A549 (cell line): ENCODE measurements at regions not wholly inside any gene's neighbourhood (a gene's known extent, or its start where the extent isn't known, plus 50 kb on each side); places are given as distances from the start of the nearest gene placed in this dataset.

Experiments
- BHLHE40 ChIP-seq: IDR thresholded peaks from 2 replicates; pipeline ENCODE4 v1.6.1; 2012; ENCODE audit warnings: low read depth, low read length, inconsistent platforms
- MAFK ChIP-seq: fragments of 450-650 bp; IDR thresholded peaks from 2 replicates; pipeline ENCODE4 v1.6.1; 2014; ENCODE audit not compliant: partially characterized antibody
- TF ChIP-seq, protein P1 (sequence below): IDR thresholded peaks from 2 replicates; pipeline ENCODE4 v1.6.1; 2012
- TF ChIP-seq, protein P2 (sequence below): fragments of >200 bp; sonication (Bioruptor Twin); formaldehyde crosslinking; IDR thresholded peaks from 3 replicates; pipeline ENCODE4 v1.5.1; 2016
- TF ChIP-seq, protein P3 (sequence below): fragments of 450-650 bp; IDR thresholded peaks from 2 replicates; pipeline ENCODE4 v1.6.1; 2014; ENCODE audit warnings: antibody characterized with exemption

DNA sequence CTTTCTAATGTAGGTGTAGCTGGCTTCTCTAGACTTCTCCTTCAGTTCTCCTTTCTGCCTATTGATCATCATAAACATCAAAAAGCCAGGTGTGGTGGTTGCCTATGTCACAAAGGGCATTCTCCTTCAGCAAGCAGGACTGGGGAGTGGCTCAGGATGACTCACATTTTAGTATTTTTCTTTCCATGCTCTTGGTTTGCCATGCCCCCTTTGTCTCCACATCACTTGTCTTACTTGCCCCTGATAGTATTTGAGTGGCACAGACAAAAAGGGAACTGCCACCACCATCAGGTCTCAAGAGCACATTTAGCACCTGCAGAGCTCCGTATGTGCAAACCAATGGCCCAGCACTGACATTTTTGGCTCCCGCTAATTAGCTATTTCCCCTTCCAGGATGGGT is 698.8 kb downstream of the DHX35 start:
- TF ChIP-seq BHLHE40 = no peak
- TF ChIP-seq, protein P1, sequence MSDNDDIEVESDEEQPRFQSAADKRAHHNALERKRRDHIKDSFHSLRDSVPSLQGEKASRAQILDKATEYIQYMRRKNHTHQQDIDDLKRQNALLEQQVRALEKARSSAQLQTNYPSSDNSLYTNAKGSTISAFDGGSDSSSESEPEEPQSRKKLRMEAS = no peak
- TF ChIP-seq, protein P2, sequence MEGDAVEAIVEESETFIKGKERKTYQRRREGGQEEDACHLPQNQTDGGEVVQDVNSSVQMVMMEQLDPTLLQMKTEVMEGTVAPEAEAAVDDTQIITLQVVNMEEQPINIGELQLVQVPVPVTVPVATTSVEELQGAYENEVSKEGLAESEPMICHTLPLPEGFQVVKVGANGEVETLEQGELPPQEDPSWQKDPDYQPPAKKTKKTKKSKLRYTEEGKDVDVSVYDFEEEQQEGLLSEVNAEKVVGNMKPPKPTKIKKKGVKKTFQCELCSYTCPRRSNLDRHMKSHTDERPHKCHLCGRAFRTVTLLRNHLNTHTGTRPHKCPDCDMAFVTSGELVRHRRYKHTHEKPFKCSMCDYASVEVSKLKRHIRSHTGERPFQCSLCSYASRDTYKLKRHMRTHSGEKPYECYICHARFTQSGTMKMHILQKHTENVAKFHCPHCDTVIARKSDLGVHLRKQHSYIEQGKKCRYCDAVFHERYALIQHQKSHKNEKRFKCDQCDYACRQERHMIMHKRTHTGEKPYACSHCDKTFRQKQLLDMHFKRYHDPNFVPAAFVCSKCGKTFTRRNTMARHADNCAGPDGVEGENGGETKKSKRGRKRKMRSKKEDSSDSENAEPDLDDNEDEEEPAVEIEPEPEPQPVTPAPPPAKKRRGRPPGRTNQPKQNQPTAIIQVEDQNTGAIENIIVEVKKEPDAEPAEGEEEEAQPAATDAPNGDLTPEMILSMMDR = no peak
- TF ChIP-seq, protein P3, sequence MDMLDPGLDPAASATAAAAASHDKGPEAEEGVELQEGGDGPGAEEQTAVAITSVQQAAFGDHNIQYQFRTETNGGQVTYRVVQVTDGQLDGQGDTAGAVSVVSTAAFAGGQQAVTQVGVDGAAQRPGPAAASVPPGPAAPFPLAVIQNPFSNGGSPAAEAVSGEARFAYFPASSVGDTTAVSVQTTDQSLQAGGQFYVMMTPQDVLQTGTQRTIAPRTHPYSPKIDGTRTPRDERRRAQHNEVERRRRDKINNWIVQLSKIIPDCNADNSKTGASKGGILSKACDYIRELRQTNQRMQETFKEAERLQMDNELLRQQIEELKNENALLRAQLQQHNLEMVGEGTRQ = no peak
- TF ChIP-seq MAFK = no peak
